IPS-20b (cell line): ENCODE measurements at regions not wholly inside any gene's neighbourhood (a gene's known extent, or its start where the extent isn't known, plus 50 kb on each side); places are given as distances from the start of the nearest gene placed in this dataset.
A peak's percentile ranks its signal among the peaks of the same experiment; 100 is the strongest.

Experiments
- H3K27ac ChIP-seq: one replicate; pipeline ENCODE4 v1.5.1; 2013; ENCODE audit warnings: low read length
- H3K27me3 ChIP-seq: 2 replicates; pipeline ENCODE4 v1.6.1; 2013; ENCODE audit warnings: mild to moderate bottlenecking, low read length, inconsistent platforms; ENCODE audit not compliant: insufficient read depth
- H3K36me3 ChIP-seq: 2 replicates; pipeline ENCODE4 v1.6.1; 2013; ENCODE audit warnings: low read depth, mild to moderate bottlenecking, inconsistent platforms, low read length, moderate library complexity; ENCODE audit not compliant: insufficient read depth
- H3K4me1 ChIP-seq: 2 replicates; pipeline ENCODE4 v1.6.1; 2013; ENCODE audit warnings: mild to moderate bottlenecking, control low read depth, inconsistent platforms, low read length, moderate library complexity; ENCODE audit not compliant: insufficient read depth
- H3K4me3 ChIP-seq: 2 replicates; pipeline ENCODE4 v1.5.1; 2013; ENCODE audit warnings: mild to moderate bottlenecking, low read length, inconsistent platforms
- H3K9ac ChIP-seq: 2 replicates; pipeline ENCODE4 v1.6.1; 2013; ENCODE audit warnings: low read depth, mild to moderate bottlenecking, inconsistent platforms, low read length, moderate library complexity
- H3K9me3 ChIP-seq: 2 replicates; pipeline ENCODE4 v1.6.1; 2013; ENCODE audit warnings: mild to moderate bottlenecking, low read depth, low read length, inconsistent platforms; ENCODE audit not compliant: insufficient read depth

- Histone ChIP-seq H3K9ac (peak overlapping the region; percentile 66; the same call in 1 of the 2 replicates), H3K27ac (peak overlapping the region; percentile 3), H3K27me3 (no peaks in the 10 kb centered on the region), H3K9me3 (no peaks in the 10 kb centered on the region), H3K4me3 (peak overlapping the region; percentile 43; the same call in 1 of the 2 replicates), H3K36me3 (no peaks in the 10 kb centered on the region), H3K4me1 (peaks cover 30% of the 10 kb centered on the region)
These were observed 53.2 kb downstream of the EEF1B2 start for GRCh38 chr2:206212673-206213513.

GRCh38 chr2:206213514-206213845, 53.8 kb downstream of the EEF1B2 start:
- Histone ChIP-seq H3K36me3 (no peaks in the 10 kb centered on the region), H3K9ac (peak overlapping the region; percentile 66; the same call in 1 of the 2 replicates), H3K9me3 (no peaks in the 10 kb centered on the region), H3K27ac (peak overlapping the region; percentile 3), H3K27me3 (no peaks in the 10 kb centered on the region), H3K4me3 (peak overlapping the region; percentile 43; the same call in 1 of the 2 replicates), H3K4me1 (peaks cover 36% of the 10 kb centered on the region)

DNA sequence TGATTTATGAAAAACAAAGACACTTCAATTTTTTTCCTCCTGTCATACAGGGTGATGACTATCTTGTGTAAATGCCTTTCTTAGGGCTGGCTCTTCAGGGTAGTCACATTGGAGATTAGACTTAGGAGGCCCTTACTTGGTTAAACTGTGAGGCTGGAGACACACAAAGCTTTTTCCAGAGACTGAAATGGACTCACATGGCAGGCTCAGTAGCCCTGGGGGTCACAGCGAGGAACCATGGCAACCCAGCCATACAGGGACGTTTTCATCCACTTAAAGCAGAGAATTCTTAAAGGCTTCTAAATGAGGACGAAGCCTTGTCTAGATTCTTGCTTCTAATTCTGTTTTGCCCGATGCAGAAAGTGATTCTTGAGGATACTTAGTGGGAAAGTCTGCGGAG, 57.3 kb upstream of the ZDBF2 start:
- H3K9me3 ChIP-seq: no peaks in the 10 kb centered on the region
- 0 out of 2 replicates have a peak overlapping the region, but pooled peaks have one; percentile 3 for H3K4me3 ChIP-seq
- H3K36me3 ChIP-seq: no peaks in the 10 kb centered on the region
- H3K27me3 ChIP-seq: no peaks in the 10 kb centered on the region
- no peak overlapping the region for H3K27ac ChIP-seq
- peaks cover 35% of the 10 kb centered on the region; the same call in 1 of the 2 replicates for H3K4me1 ChIP-seq
- H3K9ac ChIP-seq: no peak overlapping the region

GRCh38 chr2:206217743-206218142, 56.7 kb upstream of the ZDBF2 start:
- no peak overlapping the region for H3K9ac ChIP-seq
- no peaks in the 10 kb centered on the region for H3K9me3 ChIP-seq
- no peak overlapping the region for H3K27ac ChIP-seq
- H3K27me3 ChIP-seq: no peaks in the 10 kb centered on the region
- no peaks in the 10 kb centered on the region for H3K36me3 ChIP-seq
- H3K4me1 ChIP-seq: peaks cover 29% of the 10 kb centered on the region; the same call in 1 of the 2 replicates
- 0 out of 2 replicates have a peak overlapping the region, but pooled peaks have one; percentile 3 for H3K4me3 ChIP-seq

DNA sequence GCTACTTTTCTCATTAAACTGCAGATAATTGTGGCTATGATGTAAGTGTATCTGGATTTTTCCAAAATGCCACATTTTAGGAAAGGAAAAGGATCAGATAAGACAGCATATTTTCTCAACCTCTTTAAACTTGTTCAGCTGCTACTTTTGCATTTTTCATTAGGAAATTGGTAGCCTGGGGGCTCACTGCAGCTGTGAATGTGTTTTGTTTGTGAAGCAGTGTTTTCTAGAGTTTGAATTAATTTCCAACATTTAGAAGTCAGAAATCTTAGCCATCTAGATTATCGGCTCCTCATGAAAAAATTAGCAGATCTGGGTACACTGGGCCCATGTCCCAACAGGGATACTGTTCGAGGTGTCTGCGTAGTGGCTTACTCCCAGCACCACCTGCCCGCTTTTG, 56.3 kb upstream of the ZDBF2 start:
- Histone ChIP-seq H3K9ac (no peak overlapping the region), H3K27me3 (no peaks in the 10 kb centered on the region), H3K9me3 (no peaks in the 10 kb centered on the region), H3K4me3 (no peak overlapping the region), H3K27ac (no peak overlapping the region), H3K4me1 (peaks cover 25% of the 10 kb centered on the region; the same call in 1 of the 2 replicates), H3K36me3 (no peaks in the 10 kb centered on the region)

DNA sequence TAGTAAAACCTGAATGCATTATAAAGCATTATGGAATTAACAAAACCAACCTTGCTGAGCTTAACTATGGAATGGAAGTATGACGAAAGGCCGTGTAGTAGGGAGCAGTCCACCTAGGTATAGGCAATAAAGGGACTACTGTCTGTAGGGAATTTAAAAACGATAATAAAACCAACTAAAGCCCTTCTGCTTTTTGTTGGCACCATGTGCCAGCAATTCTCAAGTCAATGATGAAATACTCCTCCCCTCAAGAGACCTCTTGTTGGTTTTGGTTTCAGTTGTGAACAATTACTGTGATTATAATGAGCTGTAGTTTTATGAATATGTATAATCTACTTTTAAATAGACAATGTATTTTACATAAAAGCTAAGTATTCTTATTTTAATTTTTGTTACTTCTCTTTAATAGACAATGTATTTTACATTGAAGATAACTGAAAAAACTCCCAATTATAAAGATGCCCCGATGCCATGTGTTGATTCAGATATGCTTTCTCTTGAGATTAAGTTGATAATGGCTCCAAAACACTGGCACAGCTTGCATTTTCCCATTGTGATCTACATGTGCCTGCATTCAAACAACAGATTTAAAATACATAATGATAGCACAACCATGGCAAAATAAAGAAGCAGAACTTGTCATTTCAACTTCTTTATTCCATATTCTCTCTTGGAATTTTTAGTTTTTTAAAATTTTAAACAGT, 55.5 kb upstream of the ZDBF2 start:
- no peak overlapping the region for H3K27ac ChIP-seq
- H3K4me3 ChIP-seq: no peak overlapping the region

GRCh38 chr2:206219957-206220356, 54.5 kb upstream of the ZDBF2 start:
- Histone ChIP-seq H3K4me1 (peaks cover 20% of the 10 kb centered on the region; the same call in 1 of the 2 replicates), H3K27me3 (no peaks in the 10 kb centered on the region), H3K27ac (no peak overlapping the region)

More for the DNA sequence above, 55.5 kb upstream of the ZDBF2 start:
- Histone ChIP-seq H3K4me1 (peaks cover 20% of the 10 kb centered on the region; the same call in 1 of the 2 replicates), H3K27me3 (no peaks in the 10 kb centered on the region), H3K9me3 (no peaks in the 10 kb centered on the region), H3K9ac (no peak overlapping the region), H3K36me3 (no peaks in the 10 kb centered on the region)

DNA sequence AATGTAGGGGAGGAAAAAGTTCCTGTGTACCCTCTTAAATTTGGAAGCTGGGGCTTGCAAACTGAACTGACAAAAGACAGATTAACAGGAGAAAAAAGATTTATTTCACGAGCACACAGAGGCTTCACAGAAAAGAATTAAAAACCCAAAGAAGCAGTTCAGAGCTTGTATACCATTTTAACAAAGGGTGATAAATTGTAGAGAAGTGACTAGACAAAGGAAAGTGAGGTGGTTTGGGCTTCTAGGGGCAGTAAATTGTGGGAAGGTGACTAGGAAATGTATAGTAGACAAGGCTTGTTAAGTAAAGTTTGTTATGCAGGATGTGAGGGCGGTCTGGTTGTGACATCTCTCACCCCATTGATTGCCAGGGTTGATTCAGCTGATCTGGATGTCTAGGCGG, 53.5 kb upstream of the ZDBF2 start:
- no peaks in the 10 kb centered on the region for H3K36me3 ChIP-seq
- H3K27ac ChIP-seq: no peak overlapping the region
- H3K9me3 ChIP-seq: no peaks in the 10 kb centered on the region
- H3K4me1 ChIP-seq: peaks cover 20% of the 10 kb centered on the region; the same call in 1 of the 2 replicates
- H3K4me3 ChIP-seq: no peak overlapping the region
- H3K9ac ChIP-seq: no peak overlapping the region
- H3K27me3 ChIP-seq: no peaks in the 10 kb centered on the region

More at GRCh38 chr2:206219957-206220356, 54.5 kb upstream of the ZDBF2 start:
- no peak overlapping the region for H3K4me3 ChIP-seq
- no peak overlapping the region for H3K9ac ChIP-seq
- H3K9me3 ChIP-seq: no peaks in the 10 kb centered on the region
- H3K36me3 ChIP-seq: no peaks in the 10 kb centered on the region
